Naive thymus-derived CD4-positive, alpha-beta T cell (primary cell): ENCODE measurements at regions not wholly inside any gene's neighbourhood (a gene's known extent, or its start where the extent isn't known, plus 50 kb on each side); places are given as distances from the start of the nearest gene placed in this dataset.

ENCODE experiments used
- ATAC-seq: fragments of 150-1000 bp; cut with Tn5 transposase; 2 replicates; pipeline ENCODE4 v1.10.0; 2021; ENCODE audit warnings: mild to moderate bottlenecking, moderate library complexity
- CTCF ChIA-PET: fragments of 350-600 bp; sonication (Branson Sonifier 250); formaldehyde crosslinking; loops from one replicate; lab custom pipeline; 2021; ENCODE audit warnings: antibody characterized with exemption; lab: Charles Lee
- POLR2A ChIA-PET: fragments of 350-600 bp; sonication (Branson Sonifier 250); formaldehyde crosslinking; loops from one replicate; lab custom pipeline; 2021; ENCODE audit warnings: antibody characterized with exemption, inconsistent platforms; lab: Charles Lee
- DNase-seq, 9 donors: peaks; one replicate each; pipeline versions ENCODE4 v3.0.0 to v3.0.0-alpha.2; 2020 to 2022; ENCODE audit warnings: mixed read lengths in 1 of 9
- H3K27ac ChIP-seq: one replicate; pipeline ENCODE4 v1.7.0; 2013; ENCODE audit warnings: mild to moderate bottlenecking, low read depth, low read length, moderate library complexity
- H3K27me3 ChIP-seq, 2 donors: one replicate each; pipeline ENCODE4 v1.7.0; 2013; ENCODE audit warnings: low read length in 2 of 2, mild to moderate bottlenecking in 2 of 2, moderate library complexity in 2 of 2; ENCODE audit not compliant: control insufficient read depth in 2 of 2, insufficient read depth in 2 of 2
- H3K36me3 ChIP-seq, 3 experiments: 1 replicate in 2 of 3; 2 replicates in 1 of 3; pipeline ENCODE4 v1.7.0; 2013; ENCODE audit warnings: low read length in 3 of 3, mild to moderate bottlenecking in 3 of 3, moderate library complexity in 1 of 3; ENCODE audit not compliant: insufficient read depth in 3 of 3, control insufficient read depth in 2 of 3
- H3K4me1 ChIP-seq, 2 donors: one replicate each; pipeline ENCODE4 v1.7.0; 2013; ENCODE audit warnings: low read length in 2 of 2, mild to moderate bottlenecking in 2 of 2, moderate library complexity in 1 of 2; ENCODE audit not compliant: control insufficient read depth in 2 of 2, insufficient read depth in 2 of 2
- H3K4me3 ChIP-seq: 2 replicates; pipeline ENCODE4 v1.7.0; 2013; ENCODE audit warnings: mild to moderate bottlenecking, low read length
- H3K9me3 ChIP-seq, 3 experiments: 1 replicate in 2 of 3; 2 replicates in 1 of 3; pipeline ENCODE4 v1.7.0; 2013; ENCODE audit warnings: low read length in 3 of 3; ENCODE audit not compliant: control insufficient read depth in 2 of 3
- H3K27ac Mint-ChIP-seq, 9 donors: one replicate each; pipeline ENCODE4 v1.8.0; 2020 to 2022; ENCODE audit warnings: mixed read lengths in 9 of 9, mild to moderate bottlenecking in 8 of 9, moderate library complexity in 5 of 9, inconsistent platforms in 2 of 9
- H3K27me3 Mint-ChIP-seq, 5 donors: one replicate each; pipeline ENCODE4 v1.8.0; 2021 to 2022; ENCODE audit warnings: mixed read lengths in 5 of 5, mild to moderate bottlenecking in 1 of 5
- H3K36me3 Mint-ChIP-seq, 5 donors: one replicate each; pipeline ENCODE4 v1.8.0; 2020 to 2022; ENCODE audit warnings: mixed read lengths in 5 of 5, mild to moderate bottlenecking in 3 of 5, inconsistent platforms in 1 of 5
- H3K4me1 Mint-ChIP-seq, 7 donors: one replicate each; pipeline ENCODE4 v1.8.0; 2020 to 2022; ENCODE audit warnings: mixed read lengths in 7 of 7, mild to moderate bottlenecking in 3 of 7, inconsistent platforms in 1 of 7
- H3K4me3 Mint-ChIP-seq, 10 donors: one replicate each; pipeline ENCODE4 v1.8.0; 2020 to 2022; ENCODE audit warnings: mild to moderate bottlenecking in 10 of 10, mixed read lengths in 10 of 10, moderate library complexity in 6 of 10, inconsistent platforms in 2 of 10
- H3K9me3 Mint-ChIP-seq, 11 donors: one replicate each; pipeline ENCODE4 v1.8.0; 2020 to 2022; ENCODE audit warnings: mixed read lengths in 11 of 11, mild to moderate bottlenecking in 4 of 11, inconsistent platforms in 1 of 11, moderate library complexity in 1 of 11
- intact Hi-C, 2 donors: fragments of 100-400 bp; cut with micrococcal nuclease; formaldehyde crosslinking; loops; one replicate each; pipeline ENCODE4 v1.15.1; 2023

DNA sequence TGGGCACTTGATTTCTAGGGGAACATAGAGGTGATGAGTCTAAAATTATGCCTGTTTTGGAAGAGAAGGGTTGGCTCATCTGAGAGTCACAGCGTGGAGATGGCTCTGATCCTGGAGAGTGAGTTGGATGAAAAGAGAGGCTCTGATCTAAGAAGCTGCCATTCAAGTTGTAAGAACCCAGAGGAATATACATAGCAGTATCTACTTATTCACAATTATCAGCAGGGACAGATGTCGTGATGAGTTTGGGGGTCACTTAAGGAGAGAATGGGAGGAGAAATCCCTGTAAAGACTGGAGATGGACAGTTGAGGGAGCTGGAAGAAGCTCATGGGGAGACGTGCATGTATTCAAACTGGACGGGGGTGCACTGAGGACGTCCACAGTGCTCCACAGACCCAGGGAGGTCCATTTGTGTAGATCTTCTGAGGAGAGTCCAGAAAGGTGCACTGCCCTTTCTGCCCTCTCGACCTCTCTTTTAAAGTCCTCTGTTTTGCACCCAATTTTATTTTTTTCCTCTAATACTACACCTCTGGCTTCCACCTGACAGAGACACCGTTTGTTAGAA is 124.7 kb upstream of the SSTR4 start:
- no peaks in the 10 kb centered on the region for H3K27me3 ChIP-seq
- H3K9me3 Mint-ChIP-seq = peaks cover 2 to 10% (median 4%) of the 10 kb centered on the region in 11 donors
- POLR2A ChIA-PET = no interaction called here
- DNase-seq (no peak), ATAC-seq (no peak)
- H3K27ac Mint-ChIP-seq = no peak overlapping the region
- peaks cover 0 to 4% (median 0%) of the 10 kb centered on the region in 7 donors for H3K4me1 Mint-ChIP-seq
- H3K27me3 Mint-ChIP-seq = peaks cover 0 to 4% (median 0%) of the 10 kb centered on the region in 5 donors
- no peak overlapping the region for H3K4me3 Mint-ChIP-seq
- H3K4me3 ChIP-seq = no peak overlapping the region
- intact Hi-C loops = no loop called here
- no peaks in the 10 kb centered on the region for H3K36me3 ChIP-seq
- no peaks in the 10 kb centered on the region for H3K36me3 Mint-ChIP-seq
- H3K4me1 ChIP-seq = no peaks in the 10 kb centered on the region
- CTCF ChIA-PET = no interaction called here
- no peak overlapping the region for H3K27ac ChIP-seq
- H3K9me3 ChIP-seq = no peaks in the 10 kb centered on the region

DNA sequence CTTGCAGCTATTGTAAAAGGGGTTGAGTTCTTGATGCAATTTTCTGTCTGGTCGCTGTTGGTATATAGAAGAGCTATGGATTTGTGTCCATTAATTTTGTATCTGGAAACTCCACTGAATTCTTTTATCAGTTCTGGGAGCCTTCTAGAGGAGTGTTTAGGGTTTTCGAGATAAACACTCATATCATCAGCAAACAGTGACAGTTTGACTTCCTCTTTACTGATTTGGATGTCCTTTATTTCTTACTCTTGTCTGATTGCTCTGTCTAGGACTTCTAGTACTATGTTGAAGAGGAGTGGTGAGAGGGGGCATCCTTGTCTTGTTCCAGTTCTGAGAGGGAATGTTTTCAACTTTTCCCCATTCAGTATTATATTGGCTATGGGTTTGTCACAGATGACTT is 120.8 kb upstream of the SSTR4 start:
- intact Hi-C loops = no loop called here
- H3K36me3 Mint-ChIP-seq = no peaks in the 10 kb centered on the region
- peaks cover 0 to 12% (median 8%) of the 10 kb centered on the region in 5 donors for H3K27me3 Mint-ChIP-seq
- Histone ChIP-seq H3K4me3 (no peak overlapping the region), H3K9me3 (no peaks in the 10 kb centered on the region), H3K36me3 (no peaks in the 10 kb centered on the region), H3K27ac (no peak overlapping the region), H3K27me3 (no peaks in the 10 kb centered on the region), H3K4me1 (no peaks in the 10 kb centered on the region)
- ChIA-PET CTCF (no interaction called here), POLR2A (no interaction called here)
- H3K4me3 Mint-ChIP-seq = no peak overlapping the region
- H3K9me3 Mint-ChIP-seq = peaks cover 0 to 17% (median 8%) of the 10 kb centered on the region in 11 donors
- H3K4me1 Mint-ChIP-seq = peaks cover 0 to 2% (median 0%) of the 10 kb centered on the region in 7 donors
- H3K27ac Mint-ChIP-seq = no peak overlapping the region
- DNase-seq (no peak), ATAC-seq (no peak)

DNA sequence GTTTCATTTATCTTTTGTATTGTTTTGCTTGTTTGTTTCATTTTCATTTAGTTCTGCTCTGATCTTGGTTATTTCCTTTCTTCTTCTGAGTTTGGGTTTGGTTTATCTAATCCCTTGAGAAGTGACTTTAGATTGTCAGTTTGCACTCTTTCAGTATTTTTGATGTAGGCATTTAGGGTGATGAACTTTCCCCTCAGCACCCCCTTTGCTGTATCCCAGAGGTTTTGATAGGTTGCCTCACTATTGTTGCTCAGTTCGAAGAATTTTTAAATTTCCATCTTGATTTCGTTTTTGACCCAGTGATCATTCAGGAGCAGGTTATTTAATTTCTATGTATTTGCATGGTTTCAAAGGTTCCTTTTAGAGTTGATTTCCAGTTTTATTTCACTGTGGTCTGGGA is 119.6 kb upstream of the SSTR4 start:
- intact Hi-C loops = no loop called here
- no peak for DNase-seq
- Histone ChIP-seq H3K27me3 (no peaks in the 10 kb centered on the region), H3K9me3 (no peaks in the 10 kb centered on the region), H3K27ac (no peak overlapping the region), H3K36me3 (no peaks in the 10 kb centered on the region), H3K4me3 (no peak overlapping the region), H3K4me1 (no peaks in the 10 kb centered on the region)
- Mint-ChIP-seq H3K27me3 (peaks cover 0 to 17% (median 8%) of the 10 kb centered on the region in 5 donors), H3K36me3 (no peaks in the 10 kb centered on the region), H3K4me3 (no peak overlapping the region), H3K4me1 (peaks cover 0 to 2% (median 0%) of the 10 kb centered on the region in 7 donors), H3K27ac (no peak overlapping the region), H3K9me3 (peaks cover 0 to 18% (median 8%) of the 10 kb centered on the region in 11 donors)
- ChIA-PET CTCF (no interaction called here), POLR2A (no interaction called here)
- ATAC-seq = no peak

DNA sequence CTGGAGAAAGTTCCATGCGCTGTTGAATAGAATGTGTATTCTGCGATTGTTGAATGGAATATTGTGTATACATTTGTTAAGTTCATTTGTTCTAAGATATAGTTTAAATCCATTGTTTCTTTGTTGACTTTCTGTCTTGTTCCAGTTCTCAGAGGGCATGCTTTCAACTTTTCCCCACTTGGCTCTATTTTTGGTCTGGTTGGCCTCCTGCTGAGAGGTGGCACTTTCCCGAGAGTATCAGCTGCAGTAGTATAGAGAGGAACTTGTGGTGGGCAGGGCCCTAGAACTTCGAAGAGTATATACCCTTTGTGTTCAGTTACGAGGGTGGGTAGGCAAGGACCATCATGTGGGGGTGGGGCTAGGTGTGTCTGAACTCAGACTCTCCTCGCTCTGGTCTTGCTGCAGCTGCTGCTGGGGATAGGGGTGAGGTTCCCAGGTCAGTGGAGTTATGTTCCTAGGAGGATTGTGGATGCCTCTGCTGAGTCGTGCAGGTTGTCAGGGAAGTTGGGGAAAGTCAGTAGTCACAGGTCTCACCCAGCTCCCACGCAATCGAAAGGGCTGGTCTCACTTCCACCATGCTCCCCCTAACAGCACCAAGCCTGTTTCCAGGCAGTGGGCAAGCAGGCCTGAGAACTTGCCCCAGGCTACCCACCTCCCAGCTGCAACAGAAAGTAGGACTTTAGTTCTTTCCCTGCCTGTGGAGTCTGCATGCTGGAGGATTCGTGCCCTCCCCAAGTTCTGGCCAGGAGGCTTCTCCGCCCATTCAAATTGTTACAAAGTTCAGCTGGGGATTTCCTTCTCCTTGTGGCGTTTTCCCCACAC is 118.9 kb upstream of the SSTR4 start:
- CTCF ChIA-PET = interaction anchor here (0.9 kb wide), 1 partner anchor 16 kb away, joined by 3 read pairs; no protein-coding TSS in a partner anchor
- H3K27ac ChIP-seq = no peak overlapping the region

DNA sequence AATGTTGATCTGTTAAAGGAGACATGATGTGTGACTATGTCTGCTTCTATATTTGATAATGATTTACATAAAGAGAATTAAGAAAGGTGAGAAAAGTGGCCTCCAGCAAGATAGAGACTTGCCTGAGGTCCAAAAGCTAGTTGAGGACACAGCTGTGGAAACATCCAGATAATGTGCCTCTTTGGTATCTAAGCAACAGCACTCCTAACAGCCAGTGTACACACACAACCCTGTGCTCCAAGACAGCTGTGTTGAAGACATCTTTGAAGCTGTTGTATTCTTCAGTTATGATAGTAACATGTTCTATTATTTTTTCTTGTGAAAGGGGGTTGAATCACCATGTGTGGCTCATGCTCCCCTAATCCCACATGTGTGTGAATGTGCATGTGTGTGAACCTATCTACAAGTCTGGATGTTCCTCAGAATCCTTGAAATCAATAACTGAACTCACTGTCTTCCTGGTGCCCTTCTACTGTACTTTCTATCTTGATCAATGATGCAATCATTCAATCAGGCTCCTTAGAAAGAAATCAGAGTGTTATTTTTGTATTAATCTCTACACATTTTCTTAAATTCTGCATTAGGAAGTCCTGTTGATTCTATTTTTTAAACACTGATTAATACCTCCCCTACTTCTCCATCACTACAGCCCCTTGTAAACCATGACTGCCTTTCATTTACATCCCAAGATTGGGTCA is 116.7 kb upstream of the SSTR4 start:
- H3K9me3 Mint-ChIP-seq = peaks cover 0 to 18% (median 8%) of the 10 kb centered on the region in 11 donors
- no peak overlapping the region for H3K4me3 Mint-ChIP-seq
- ATAC-seq = no peak
- Histone ChIP-seq H3K9me3 (no peaks in the 10 kb centered on the region), H3K27me3 (no peaks in the 10 kb centered on the region), H3K27ac (no peak overlapping the region), H3K36me3 (no peaks in the 10 kb centered on the region), H3K4me3 (no peak overlapping the region), H3K4me1 (no peaks in the 10 kb centered on the region)
- H3K27ac Mint-ChIP-seq = no peak overlapping the region
- H3K36me3 Mint-ChIP-seq = no peaks in the 10 kb centered on the region
- H3K27me3 Mint-ChIP-seq = peaks cover 0 to 24% (median 12%) of the 10 kb centered on the region in 5 donors
- intact Hi-C loops = no loop called here
- ChIA-PET CTCF (no interaction called here), POLR2A (no interaction called here)
- H3K4me1 Mint-ChIP-seq = peaks cover 0 to 6% (median 0%) of the 10 kb centered on the region in 7 donors
- no peak for DNase-seq

More for the DNA sequence above, 118.9 kb upstream of the SSTR4 start:
- H3K36me3 ChIP-seq = no peaks in the 10 kb centered on the region
- intact Hi-C loops = no loop called here
- no peaks in the 10 kb centered on the region for H3K9me3 ChIP-seq
- no peaks in the 10 kb centered on the region for H3K4me1 ChIP-seq
- no peak overlapping the region for H3K27ac Mint-ChIP-seq
- no peak for DNase-seq
- no peaks in the 10 kb centered on the region for H3K27me3 ChIP-seq
- peaks cover 0 to 18% (median 8%) of the 10 kb centered on the region in 11 donors for H3K9me3 Mint-ChIP-seq
- peaks cover 0 to 17% (median 12%) of the 10 kb centered on the region in 5 donors for H3K27me3 Mint-ChIP-seq
- H3K36me3 Mint-ChIP-seq = no peaks in the 10 kb centered on the region
- POLR2A ChIA-PET = no interaction called here
- H3K4me3 ChIP-seq = no peak overlapping the region
- no peak overlapping the region for H3K4me3 Mint-ChIP-seq
- H3K4me1 Mint-ChIP-seq = peaks cover 0 to 4% (median 0%) of the 10 kb centered on the region in 7 donors
- ATAC-seq = no peak

DNA sequence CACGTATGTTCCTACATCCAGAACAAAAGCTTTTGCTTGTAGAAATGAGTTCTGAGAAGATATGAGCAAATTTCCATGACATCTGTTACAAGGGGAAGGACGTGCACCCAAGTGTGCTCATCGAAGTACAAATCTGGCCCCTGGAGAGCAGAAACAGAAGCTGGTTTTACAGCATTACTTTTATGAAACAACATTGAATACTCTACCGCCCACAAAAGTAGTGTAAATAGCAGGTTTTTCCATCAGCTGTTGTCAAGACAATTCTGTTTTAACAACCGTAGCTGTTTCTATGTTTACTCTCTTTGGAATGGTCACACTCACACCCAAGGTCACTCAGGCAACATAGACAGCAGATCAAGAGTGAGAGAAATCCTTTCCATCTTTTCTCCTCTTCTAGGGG is 114.2 kb upstream of the SSTR4 start:
- no peak overlapping the region for H3K4me3 ChIP-seq
- no peak overlapping the region for H3K27ac Mint-ChIP-seq
- H3K4me1 ChIP-seq = no peaks in the 10 kb centered on the region
- H3K27me3 Mint-ChIP-seq = peaks cover 0 to 31% (median 12%) of the 10 kb centered on the region in 5 donors
- ChIA-PET CTCF (no interaction called here), POLR2A (no interaction called here)
- H3K27ac ChIP-seq = no peak overlapping the region
- H3K4me3 Mint-ChIP-seq = no peak overlapping the region
- peaks cover 0 to 7% (median 1%) of the 10 kb centered on the region in 11 donors for H3K9me3 Mint-ChIP-seq
- H3K36me3 Mint-ChIP-seq = no peaks in the 10 kb centered on the region
- no peaks in the 10 kb centered on the region for H3K36me3 ChIP-seq
- ATAC-seq (no peak), DNase-seq (no peak)
- H3K27me3 ChIP-seq = no peaks in the 10 kb centered on the region
- peaks cover 0 to 3% (median 0%) of the 10 kb centered on the region in 7 donors for H3K4me1 Mint-ChIP-seq
- intact Hi-C loops = no loop called here
- H3K9me3 ChIP-seq = no peaks in the 10 kb centered on the region
